Left renal pelvis (tissue), 4 donors: ENCODE measurements at regions not wholly inside any gene's neighbourhood (a gene's known extent, or its start where the extent isn't known, plus 50 kb on each side); places are given as distances from the start of the nearest gene placed in this dataset.

Source experiments
- DNase-seq, 4 donors: peaks; one replicate each; pipeline ENCODE4 v3.0.0-alpha.2; 2013; ENCODE audit warnings: low read depth in 4 of 4, low spot score in 3 of 4

GRCh38 chr9:109910671-109911518 lies 130.9 kb downstream of the PALM2AKAP2 start:
- DNase-seq = no peak

DNA sequence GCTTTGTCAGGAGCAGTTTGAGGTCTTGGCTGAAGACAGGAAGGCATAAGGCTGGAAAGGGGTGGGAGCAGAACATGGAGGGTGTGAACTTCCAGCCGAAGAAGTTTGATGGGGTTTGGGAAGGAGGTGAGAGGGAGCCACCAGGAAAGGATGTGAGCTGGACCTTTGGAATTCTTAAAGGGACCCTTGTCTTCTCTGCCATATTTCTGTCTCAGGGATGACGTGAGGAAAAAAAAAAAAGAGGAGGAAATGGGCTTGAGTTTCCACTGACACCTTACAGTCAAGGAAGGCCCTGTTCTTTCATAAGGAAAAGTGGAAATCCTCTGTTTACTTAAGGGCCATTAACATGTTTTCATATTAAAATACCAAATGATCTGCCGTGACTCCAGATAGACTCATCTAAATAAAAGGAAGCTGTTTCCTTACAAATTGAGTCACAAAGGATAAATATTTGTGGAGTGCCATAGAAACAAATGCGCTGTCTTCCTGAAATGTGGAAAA lies 132.1 kb downstream of the PALM2AKAP2 start:
- no peak for DNase-seq

DNA sequence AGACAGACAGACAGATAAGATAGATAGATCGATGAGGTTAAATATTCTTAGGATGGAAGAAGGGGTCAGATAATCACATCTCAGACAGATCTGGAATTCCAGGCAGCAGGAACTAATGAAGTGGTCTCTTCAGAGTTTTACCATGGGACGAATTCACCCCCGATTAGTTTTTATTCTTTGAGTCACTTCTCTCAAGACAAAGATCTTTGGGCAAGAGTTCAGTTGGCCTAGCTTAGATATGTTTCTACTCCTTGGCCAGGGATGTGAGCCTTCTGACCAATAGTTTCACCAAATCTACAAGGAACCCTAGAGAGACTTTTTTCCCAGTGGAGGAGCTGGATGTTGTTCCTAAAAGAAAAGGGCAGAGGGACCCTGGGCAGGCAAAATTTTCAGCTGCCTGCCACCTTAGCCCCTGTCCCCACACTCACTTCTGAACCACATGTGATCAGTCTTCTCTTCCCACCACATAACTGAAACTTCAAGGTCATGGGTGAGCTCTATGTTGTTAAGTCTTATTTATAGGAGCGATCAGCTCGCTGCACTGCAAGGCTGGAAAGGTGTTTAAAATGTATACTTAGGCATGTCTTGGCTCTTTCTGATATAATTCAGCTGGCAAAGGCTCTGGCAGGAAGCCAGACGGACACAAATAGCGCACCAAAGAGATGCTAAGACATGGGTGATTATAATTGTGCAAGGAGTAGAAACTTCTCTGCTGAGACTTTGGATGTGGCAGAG lies 132.9 kb downstream of the PALM2AKAP2 start:
- no peak for DNase-seq

DNA sequence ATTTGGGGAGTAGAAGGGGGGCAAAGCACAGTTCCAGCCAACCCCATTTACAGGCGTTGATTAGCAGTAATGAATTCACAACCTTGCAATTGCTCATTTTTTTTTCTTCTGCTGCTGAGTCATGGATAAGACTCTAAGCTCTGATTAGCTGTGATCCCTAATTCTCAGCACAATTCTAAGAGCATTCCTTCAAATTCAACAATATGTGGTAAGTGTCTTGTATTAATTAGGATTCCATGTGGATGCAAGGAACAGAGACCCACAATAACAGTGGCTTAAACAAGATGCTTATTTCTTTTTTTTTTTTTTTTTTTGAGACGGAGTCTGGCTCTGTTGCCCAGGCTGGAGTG lies 133.4 kb downstream of the PALM2AKAP2 start:
- DNase-seq = no peak

GRCh38 chr9:109914280-109915027 lies 134.5 kb downstream of the PALM2AKAP2 start:
- DNase-seq = no peak

DNA sequence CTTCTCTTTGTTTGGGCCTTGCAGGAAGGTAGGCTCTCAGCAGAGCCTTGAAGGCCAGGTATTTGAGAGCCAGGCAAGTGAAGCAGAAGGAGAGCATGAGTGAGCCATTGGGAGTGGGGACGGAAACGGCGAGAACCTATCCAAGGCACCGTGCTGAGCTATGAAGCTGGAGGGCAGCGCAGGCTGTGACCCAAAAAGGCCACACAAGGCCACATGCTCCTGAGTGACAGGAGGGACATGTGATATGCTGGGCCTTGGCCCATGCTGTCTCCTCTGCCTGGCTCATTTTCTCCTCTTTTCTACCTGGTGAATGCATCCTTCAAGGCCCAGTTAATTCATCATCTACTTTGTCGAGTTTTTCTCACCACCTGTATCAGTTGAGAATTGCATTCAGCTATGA lies 136.3 kb downstream of the PALM2AKAP2 start:
- no peak for DNase-seq

GRCh38 chr9:109918339-109919163 lies 138.6 kb downstream of the PALM2AKAP2 start:
- peak in 2 of 4 donors; percentile 57 to 69 for DNase-seq

DNA sequence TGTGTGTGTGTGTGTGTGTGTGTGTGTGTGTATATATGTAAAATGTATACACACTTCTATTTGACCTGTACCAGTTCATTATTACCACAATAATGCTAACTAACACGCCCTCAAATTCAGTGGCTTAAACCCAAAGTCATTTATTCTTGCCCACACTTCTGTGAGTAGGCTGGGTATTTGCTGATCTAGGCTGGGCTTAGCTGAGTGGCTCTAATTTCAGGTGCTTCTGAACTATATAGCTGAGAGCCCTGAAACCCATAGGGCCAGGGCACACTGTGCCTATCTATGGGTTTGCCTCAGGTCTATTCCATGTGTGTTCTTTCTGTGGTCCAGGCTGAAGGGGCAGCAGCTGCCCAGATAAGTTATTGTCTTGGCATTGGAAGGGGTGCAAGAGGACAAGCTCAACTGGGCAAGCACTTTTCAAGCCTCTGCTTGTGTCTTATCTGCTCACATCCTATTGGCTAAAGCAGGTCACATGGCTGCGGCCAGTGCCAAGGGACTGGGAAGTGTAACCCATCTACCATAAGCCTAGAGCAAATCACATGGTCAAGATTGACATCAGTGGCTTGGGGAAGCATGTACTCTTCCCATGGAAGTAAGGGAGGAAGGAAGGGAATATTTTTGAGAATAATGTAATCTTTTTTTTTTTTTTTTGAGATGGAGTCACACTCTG lies 139.9 kb downstream of the PALM2AKAP2 start:
- DNase-seq = no peak

DNA sequence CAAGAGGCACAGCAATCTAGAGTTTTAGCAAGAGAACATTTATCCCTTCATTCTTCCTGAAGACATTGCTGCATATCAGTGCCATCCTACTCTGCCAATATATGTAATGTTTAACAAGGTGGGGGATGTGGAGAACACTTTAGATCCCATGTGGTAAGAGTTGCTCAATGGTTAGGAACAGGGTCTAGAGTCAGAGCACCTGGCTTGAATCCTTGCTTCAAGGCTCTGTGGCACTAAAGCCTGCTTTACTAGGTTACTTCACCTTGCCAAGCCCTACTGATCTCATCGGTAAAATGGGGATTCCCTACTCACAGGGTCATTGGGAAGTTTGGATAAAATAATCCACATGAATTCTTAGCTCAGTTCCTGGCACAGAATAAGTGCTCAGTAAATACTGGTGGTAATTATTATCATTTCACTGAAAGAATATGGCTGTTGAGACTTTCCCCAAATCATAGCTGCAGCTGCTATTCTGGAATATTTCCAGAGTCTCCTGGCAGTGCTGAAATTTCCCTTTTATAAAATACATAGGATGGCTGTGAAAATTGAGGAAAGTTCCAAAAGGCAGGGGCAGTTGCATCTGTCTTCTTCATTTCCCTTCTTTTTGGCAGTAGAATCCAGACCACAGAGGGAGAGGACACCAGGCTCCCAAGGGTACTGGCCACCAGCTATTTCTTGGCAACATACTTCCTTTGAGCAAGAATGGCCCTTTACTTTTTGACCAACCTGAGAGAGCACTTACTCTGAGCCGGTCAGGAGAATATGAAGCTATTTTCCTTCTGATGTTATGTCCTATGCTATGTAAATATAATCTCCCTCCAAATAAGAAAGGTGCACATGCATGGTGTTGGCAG lies 142.8 kb downstream of the PALM2AKAP2 start:
- no peak for DNase-seq

GRCh38 chr9:109923471-109923760 lies 143.4 kb downstream of the PALM2AKAP2 start:
- no peak for DNase-seq

DNA sequence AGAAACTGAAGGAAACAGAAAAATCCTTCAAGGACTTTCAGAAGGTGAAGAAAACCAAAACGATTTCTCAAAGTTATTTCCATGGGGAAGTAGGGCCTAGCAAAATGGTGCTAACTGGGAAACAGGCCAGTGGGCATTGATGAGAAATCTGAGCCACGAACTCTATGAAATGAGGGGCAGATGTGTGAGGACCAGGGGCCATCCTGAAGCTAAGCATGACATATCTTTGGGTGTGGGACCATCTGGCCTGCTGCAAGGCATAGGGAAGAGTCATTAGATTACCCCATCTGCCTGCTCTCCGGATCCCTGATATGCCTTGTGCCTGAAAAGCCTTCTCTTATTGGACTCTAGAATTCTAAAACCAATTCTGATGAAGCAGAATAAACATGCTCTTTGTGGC lies 143.8 kb downstream of the PALM2AKAP2 start:
- no peak for DNase-seq

DNA sequence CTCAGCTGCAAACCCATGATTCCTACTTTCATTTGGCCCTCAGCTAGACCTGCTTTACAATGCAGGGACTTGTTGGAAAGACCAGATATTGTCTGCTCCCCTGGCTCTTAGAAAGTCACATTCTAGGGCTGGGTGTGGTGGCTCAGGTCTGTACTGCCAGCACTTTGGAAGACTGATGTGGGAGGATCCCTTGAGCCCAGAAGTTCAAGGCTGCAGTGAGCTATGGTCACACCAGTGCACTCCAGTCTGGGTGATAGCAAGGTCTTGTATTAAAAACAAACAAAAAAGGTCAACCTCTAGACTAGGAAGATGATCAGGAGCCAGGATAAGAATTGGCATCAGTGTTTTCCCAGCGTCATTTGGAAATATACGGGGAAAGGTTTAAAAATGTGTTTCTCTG lies 145.8 kb downstream of the PALM2AKAP2 start:
- DNase-seq = no peak

GRCh38 chr9:109926421-109926869 lies 146.4 kb downstream of the PALM2AKAP2 start:
- no peak for DNase-seq

GRCh38 chr9:109931623-109932022 lies 151.6 kb downstream of the PALM2AKAP2 start:
- DNase-seq = no peak

- no peak for DNase-seq
These were observed 154.3 kb downstream of the PALM2AKAP2 start for GRCh38 chr9:109934136-109934856.

DNA sequence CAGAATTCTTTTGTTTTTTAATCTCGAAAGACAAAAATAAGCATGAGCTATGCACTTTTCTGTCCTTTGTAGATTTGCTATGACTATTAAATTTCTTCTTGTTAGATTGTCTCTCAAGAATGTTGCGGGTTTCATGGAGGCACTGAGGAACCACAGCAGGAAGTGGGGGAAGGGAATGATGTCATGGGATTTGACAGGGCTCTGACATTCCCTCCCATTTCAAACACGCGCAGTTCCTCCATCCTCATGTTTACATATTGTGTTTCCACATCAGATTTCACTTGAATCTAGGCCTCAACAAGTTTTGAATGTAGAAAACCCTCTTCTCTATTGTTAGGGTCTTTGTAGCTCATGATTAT lies 154.8 kb downstream of the PALM2AKAP2 start:
- DNase-seq = no peak

DNA sequence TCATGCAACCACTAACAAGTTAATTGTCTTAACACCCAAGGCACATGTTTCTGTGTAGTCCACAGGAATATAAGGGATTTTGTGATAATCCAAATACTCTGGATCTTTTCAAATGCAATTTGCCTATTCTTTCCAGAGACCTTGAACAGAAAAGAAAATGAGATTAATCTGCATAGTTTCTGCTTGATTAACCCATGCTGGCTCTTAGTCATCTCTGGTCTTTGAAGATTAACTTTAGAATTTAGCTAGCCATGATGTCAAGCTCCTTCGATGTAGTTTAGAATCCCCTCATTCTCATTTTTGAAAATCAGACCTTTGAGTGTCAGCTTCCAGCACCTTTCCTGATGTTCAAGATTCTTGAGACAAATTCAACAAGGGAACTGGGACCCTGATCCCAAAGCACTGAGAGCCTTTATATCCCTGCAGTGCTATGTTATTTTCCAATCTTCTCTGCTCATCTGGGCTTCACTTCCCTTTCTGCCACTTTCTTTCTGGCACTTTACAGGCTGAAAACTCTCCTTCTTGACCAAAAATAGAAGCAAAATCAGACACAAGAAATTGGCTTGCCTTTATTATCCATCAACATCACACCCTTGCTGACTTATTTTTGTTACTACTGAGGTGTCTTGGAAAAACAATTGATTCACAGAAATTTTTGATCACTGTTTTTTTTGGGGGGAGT lies 155.5 kb downstream of the PALM2AKAP2 start:
- no peak for DNase-seq
